ENCODE measurements at regions not wholly inside any gene's neighbourhood (a gene's known extent, or its start where the extent isn't known, plus 50 kb on each side); places are given as distances from the start of the nearest gene placed in this dataset.

GRCh38 chr6:14335071-14335470 is 217.5 kb downstream of the CD83 start:
- no peak for ATAC-seq

GRCh38 chr6:14337152-14337551 is 219.6 kb downstream of the CD83 start:
- ATAC-seq, result no peak

- ATAC-seq, result no peak
Measured at GRCh38 chr6:14339172-14339571, 221.6 kb downstream of the CD83 start.

GRCh38 chr6:14339711-14340584 is 222.4 kb downstream of the CD83 start:
- ATAC-seq, result no peak

- ATAC-seq, result no peak
Measured at GRCh38 chr6:14344486-14344885, 226.9 kb downstream of the CD83 start.

GRCh38 chr6:14348389-14348788 is 230.8 kb downstream of the CD83 start:
- no peak for ATAC-seq

GRCh38 chr6:14349507-14349906 is 231.9 kb downstream of the CD83 start:
- ATAC-seq, result no peak

- no peak for ATAC-seq
Measured at GRCh38 chr6:14350210-14350609, 232.6 kb downstream of the CD83 start.

GRCh38 chr6:14353281-14353680 is 235.7 kb downstream of the CD83 start:
- peak; percentile 52 for ATAC-seq

GRCh38 chr6:14353798-14354197 is 236.2 kb downstream of the CD83 start:
- no peak for ATAC-seq

GRCh38 chr6:14354919-14355572 is 237.5 kb downstream of the CD83 start:
- ATAC-seq, result peak; percentile 57

- no peak for ATAC-seq
Measured at GRCh38 chr6:14359438-14359837, 241.9 kb downstream of the CD83 start.

- ATAC-seq, result no peak
Measured at GRCh38 chr6:14360565-14360964, 243.0 kb downstream of the CD83 start.

GRCh38 chr6:14361297-14361696 is 243.7 kb downstream of the CD83 start:
- no peak for ATAC-seq

GRCh38 chr6:14361956-14362587 is 244.5 kb downstream of the CD83 start:
- ATAC-seq, result no peak

- no peak for ATAC-seq
Measured at GRCh38 chr6:14364370-14364769, 246.8 kb downstream of the CD83 start.

- ATAC-seq, result no peak
Measured at GRCh38 chr6:14365393-14365792, 247.8 kb downstream of the CD83 start.

GRCh38 chr6:14366315-14366714 is 248.7 kb downstream of the CD83 start:
- no peak for ATAC-seq

GRCh38 chr6:14366872-14367271 is 249.3 kb downstream of the CD83 start:
- ATAC-seq, result no peak

GRCh38 chr6:14367296-14367695 is 249.7 kb downstream of the CD83 start:
- ATAC-seq, result no peak

GRCh38 chr6:14369717-14370116 is 252.1 kb downstream of the CD83 start:
- ATAC-seq, result no peak

GRCh38 chr6:14371530-14371929 is 254.0 kb downstream of the CD83 start:
- ATAC-seq, result no peak

- no peak for ATAC-seq
Measured at GRCh38 chr6:14372734-14373489, 255.3 kb downstream of the CD83 start.

Data from esophagus mucosa (tissue), 1 donor.